ENCODE measurements at regions not wholly inside any gene's neighbourhood (a gene's known extent, or its start where the extent isn't known, plus 50 kb on each side); places are given as distances from the start of the nearest gene placed in this dataset.

DNA sequence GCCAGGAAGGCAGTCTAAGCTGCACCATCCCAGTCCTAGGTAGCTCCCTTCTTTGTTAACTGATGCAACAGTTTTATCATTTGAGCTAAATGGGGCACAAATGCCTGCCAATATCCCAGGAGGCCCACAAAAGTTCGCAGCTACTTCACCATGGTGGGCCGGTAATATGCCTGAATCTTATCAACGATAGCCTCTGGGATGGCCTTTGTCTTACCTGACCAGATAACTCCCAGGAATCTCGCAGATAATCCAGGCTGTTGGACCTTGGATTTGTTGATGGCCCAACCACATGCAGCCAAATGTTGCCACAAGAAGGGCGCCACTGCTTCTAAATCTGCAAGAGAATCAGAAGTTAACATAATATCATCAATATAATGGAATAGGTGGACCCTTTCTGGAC, 83.8 kb upstream of the ATP10B start:
- H3K4me2 ChIP-seq (ENCODE audit: low read length): no peak overlapping the region
- ChIA-PET RAD21 (ENCODE audit: low non-redundant PET in 1 of 2, low total read pairs in 2 of 2, uncharacterized antibody in 2 of 2, unreplicated experiment in 2 of 2) (no interaction called here), POLR2A (no interaction called here), CTCF (no interaction called here)
- H3K27me3 ChIP-seq (ENCODE audit: insufficient read depth, low read length): no peaks in the 10 kb centered on the region
- H3K27ac ChIP-seq (ENCODE audit: low read depth, low read length): no peak overlapping the region
- H3K9ac ChIP-seq (ENCODE audit: low read length): no peak overlapping the region
- H3K36me3 ChIP-seq (ENCODE audit: control insufficient read depth in 1 of 2, insufficient read depth in 2 of 2, low read length in 2 of 2): no peaks in the 10 kb centered on the region
- DNase-seq (ENCODE audit: low read depth, low spot score) (no peak), ATAC-seq (no peak)
- no peaks in the 10 kb centered on the region; a peak in 1 of 4 replicates for H3K9me3 ChIP-seq (ENCODE audit: control insufficient read depth in 1 of 2, insufficient read depth in 1 of 2, low read depth in 1 of 2, low read length in 2 of 2)
- H2AFZ ChIP-seq (ENCODE audit: low read depth, low read length, poor library complexity, severe bottlenecking): no peak overlapping the region
- no TSS peak for BruUV-seq (replicated peaks)
- no peaks in the 10 kb centered on the region for H3K4me1 ChIP-seq (ENCODE audit: control insufficient read depth in 1 of 2, insufficient read depth in 2 of 2, low read length in 2 of 2)
- H3K79me2 ChIP-seq (ENCODE audit: insufficient read depth, low read length): no peaks in the 10 kb centered on the region
- intact Hi-C loops (cut with micrococcal nuclease): no loop called here
- no peaks in the 10 kb centered on the region for H4K20me1 ChIP-seq (ENCODE audit: insufficient read depth)
- no peak overlapping the region for H3K4me3 ChIP-seq (replicated peaks in 1 of 2; ENCODE audit: low read depth in 1 of 2, low read length in 2 of 2)
- TF ChIP-seq EZH2 (IDR thresholded peaks at IDR 0.05) (no peak), TCF7L2 (IDR thresholded peaks at IDR 0.05; ENCODE audit: borderline replicate concordance, extremely low read depth, insufficient read depth, insufficient read length) (no peak), ZNF274 (IDR thresholded peaks at IDR 0.05; ENCODE audit: low read depth, low read length) (no peak), ZFX (IDR thresholded peaks at IDR 0.05) (no peak)
- H3K9me2 ChIP-seq (ENCODE audit: insufficient read depth): no peaks in the 10 kb centered on the region

DNA sequence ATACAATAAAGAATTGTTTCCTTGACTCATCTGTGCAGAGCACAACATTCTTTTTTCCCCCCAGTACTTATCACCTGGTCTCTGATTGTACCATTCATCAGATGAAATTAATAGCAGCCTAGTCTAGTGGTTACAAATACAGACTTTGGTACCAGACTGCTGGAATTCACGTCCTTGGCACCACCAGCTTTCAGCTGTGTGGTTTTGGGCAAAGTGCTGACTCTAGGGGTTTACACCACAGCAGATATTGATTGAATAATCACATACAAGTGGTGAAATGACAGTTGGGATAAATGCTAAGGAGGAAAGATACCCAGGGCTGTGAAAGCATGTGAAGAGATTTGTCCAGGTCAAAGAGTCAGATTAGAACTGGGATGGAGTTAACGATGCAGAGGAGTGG, 79.3 kb upstream of the ATP10B start:
- no peak for TF ChIP-seq SP1 (IDR thresholded peaks at IDR 0.05; ENCODE audit: low read depth)
- RAD21 ChIA-PET (ENCODE audit: low non-redundant PET in 1 of 2, low total read pairs in 2 of 2, uncharacterized antibody in 2 of 2, unreplicated experiment in 2 of 2): no interaction called here

More for the DNA sequence above, 79.3 kb upstream of the ATP10B start:
- DNase-seq (ENCODE audit: low read depth, low spot score) (no peak), ATAC-seq (no peak)
- Histone ChIP-seq H3K4me1 (ENCODE audit: control insufficient read depth in 1 of 2, insufficient read depth in 2 of 2, low read length in 2 of 2) (no peaks in the 10 kb centered on the region), H3K4me3 (replicated peaks in 1 of 2; ENCODE audit: low read depth in 1 of 2, low read length in 2 of 2) (no peak overlapping the region), H3K9me2 (ENCODE audit: insufficient read depth) (no peaks in the 10 kb centered on the region), H3K9ac (ENCODE audit: low read length) (no peak overlapping the region), H3K36me3 (ENCODE audit: control insufficient read depth in 1 of 2, insufficient read depth in 2 of 2, low read length in 2 of 2) (no peaks in the 10 kb centered on the region), H3K27ac (ENCODE audit: low read depth, low read length) (no peak overlapping the region), H3K9me3 (ENCODE audit: control insufficient read depth in 1 of 2, insufficient read depth in 1 of 2, low read depth in 1 of 2, low read length in 2 of 2) (no peaks in the 10 kb centered on the region; a peak in 1 of 4 replicates), H3K79me2 (ENCODE audit: insufficient read depth, low read length) (no peaks in the 10 kb centered on the region), H2AFZ (ENCODE audit: low read depth, low read length, poor library complexity, severe bottlenecking) (no peak overlapping the region), H3K27me3 (ENCODE audit: insufficient read depth, low read length) (no peaks in the 10 kb centered on the region), H3K4me2 (ENCODE audit: low read length) (no peak overlapping the region), H4K20me1 (ENCODE audit: insufficient read depth) (no peaks in the 10 kb centered on the region)
- BruUV-seq (replicated peaks): no TSS peak
- POLR2A ChIA-PET: no interaction called here
- intact Hi-C loops (cut with micrococcal nuclease): no loop called here
- CTCF ChIA-PET: no interaction called here

Measured in HCT116 (cell line).